DMS 273 treated with DMSO at 0.1 percent for 48 hours (cell line): ENCODE measurements at regions not wholly inside any gene's neighbourhood (a gene's known extent, or its start where the extent isn't known, plus 50 kb on each side); places are given as distances from the start of the nearest gene placed in this dataset.
"Not testable (repeated sequence)": the region's sequence is repeated elsewhere in the genome, so short reads cannot be mapped to it uniquely, and the experiment has no call there.

Source experiments
- DNase-seq: peaks from one replicate; lab custom pipeline; 2025; lab: John Stamatoyannopoulos, UW

DNA sequence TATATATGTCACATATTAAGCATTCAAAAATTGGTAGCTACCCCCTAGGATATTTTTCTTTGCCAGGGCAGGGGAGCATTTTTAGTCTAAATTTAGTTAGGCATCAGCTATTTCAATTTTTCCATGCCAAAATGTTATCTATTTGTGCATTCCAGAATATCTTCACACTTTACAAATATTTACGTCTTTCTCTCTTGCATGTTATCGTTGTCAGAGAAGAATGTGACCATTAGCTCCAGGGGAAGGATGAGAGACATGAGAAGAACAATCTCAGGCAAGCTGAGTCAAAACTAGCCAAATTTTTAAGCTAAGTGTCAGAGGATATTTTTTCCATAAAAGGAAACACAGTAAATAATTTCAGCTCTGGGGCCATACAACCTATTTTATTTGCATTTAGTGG, 885.0 kb upstream of the EPHA5 start:
- no peak for DNase-seq

GRCh38 chr4:66554826-66555225, 884.5 kb upstream of the EPHA5 start:
- no peak for DNase-seq

GRCh38 chr4:66545301-66545700, 875.0 kb upstream of the EPHA5 start:
- not testable (repeated sequence) for DNase-seq

DNA sequence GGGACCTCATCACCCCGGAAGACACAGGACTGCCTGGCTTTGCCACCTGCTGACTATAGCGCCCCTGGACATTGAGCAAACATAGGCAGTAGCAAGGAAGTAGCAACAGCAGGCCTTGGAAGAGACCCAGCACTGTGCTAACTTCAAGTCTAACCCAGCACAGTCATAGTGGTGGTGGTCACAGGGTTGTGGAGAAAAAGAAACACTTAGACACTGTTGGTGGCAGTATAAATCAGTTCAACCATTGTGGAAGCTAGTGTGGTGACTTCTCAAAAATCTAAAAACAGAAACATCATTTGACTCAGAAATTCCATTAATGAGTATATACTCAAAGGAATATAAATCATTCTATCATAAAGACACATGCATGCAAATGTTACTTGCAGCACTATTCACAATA, 874.0 kb upstream of the EPHA5 start:
- no peak for DNase-seq

DNA sequence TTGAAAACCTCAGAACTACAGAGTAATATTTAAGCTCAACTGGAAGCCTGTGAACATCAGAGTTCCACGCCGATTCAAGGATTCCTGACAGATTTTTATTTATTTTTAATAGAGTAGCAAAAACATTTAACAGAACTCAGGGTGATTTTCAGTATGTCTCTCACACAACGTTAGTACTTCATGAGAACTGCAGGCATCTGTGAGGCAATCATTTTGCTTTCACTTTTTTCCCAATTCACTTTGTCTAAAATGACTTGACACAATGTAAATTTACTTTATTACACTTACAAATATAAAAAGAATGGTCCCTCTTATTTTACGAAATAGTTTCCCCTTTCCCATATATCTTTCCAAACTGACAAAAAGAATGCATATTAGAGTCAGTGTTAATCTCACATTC, 869.5 kb upstream of the EPHA5 start:
- no peak for DNase-seq

- no peak for DNase-seq
Measured at GRCh38 chr4:66524781-66525180, 854.5 kb upstream of the EPHA5 start.

DNA sequence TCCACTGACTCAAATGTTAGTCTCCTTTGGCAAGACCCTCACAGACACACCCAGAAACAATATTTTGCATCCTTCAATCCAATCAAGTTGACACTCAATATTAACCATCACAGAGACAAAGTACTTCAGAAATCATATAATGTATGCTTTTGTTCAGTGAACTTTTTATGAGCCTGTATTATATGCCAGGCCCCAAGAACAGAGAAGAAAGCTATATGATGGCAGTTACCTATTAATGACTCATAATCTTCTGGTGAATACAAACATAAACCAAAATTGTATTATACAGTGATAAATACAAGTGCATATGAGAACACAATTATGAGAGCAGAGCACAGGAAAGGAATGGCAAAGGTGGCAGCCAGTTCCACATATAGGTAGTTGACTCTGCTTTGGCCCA, 852.0 kb upstream of the EPHA5 start:
- no peak for DNase-seq

GRCh38 chr4:66516940-66517339, 846.7 kb upstream of the EPHA5 start:
- no peak for DNase-seq

DNA sequence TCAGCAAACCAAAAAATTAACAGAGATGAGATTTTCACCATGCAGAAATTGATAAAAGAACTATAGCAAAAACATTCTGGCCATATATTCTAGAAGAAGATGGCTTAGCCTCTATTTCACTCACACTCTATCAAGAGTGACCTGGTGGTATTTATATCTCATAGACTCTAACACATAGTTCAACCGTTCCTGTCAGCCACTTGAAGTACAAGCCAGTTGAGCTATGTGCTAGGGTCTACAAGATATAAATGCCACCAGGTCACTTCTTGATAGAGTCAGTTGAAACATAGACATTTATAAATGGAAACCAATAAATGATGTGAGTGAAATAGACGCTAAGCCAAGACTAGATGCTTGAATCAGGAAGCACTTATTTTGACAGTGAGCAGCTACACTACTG, 836.7 kb upstream of the EPHA5 start:
- DNase-seq: no peak

DNA sequence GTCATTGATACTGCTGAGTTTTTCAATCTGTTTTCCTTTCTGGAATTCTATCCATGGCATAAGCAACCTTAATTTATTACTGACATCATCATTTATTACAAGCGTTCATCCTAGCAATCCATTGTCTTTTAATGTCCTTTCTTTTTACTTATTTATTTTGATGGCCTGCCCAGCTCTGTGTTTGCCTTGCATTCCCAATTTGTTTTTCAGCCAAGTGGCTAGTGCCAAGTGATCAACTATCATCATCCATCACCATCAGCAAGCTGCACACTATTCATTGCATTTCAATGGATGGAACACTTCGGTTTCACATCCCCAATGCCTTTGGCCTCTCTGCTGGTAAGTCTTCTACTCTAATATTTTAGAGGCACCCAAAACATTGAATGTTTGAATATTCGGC, 831.7 kb upstream of the EPHA5 start:
- no peak for DNase-seq

DNA sequence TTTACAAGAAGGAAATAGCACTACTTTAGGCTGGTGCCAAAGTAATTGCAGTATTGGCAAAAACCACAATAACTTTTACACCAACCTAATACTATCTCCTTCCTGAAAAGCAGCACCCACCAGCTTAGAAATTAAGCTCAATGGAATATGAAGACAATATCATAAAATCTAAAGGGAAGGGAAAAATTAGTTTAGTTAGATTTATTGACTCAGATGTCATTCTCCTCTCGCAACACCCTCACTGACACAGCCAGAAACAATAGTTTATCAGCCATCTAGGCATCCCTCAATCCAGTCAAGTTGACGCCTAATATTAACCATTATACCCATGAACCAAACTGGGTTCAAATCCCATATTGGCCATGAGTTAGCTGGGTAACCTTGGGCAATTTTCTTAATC, 820.4 kb upstream of the EPHA5 start:
- no peak for DNase-seq

DNA sequence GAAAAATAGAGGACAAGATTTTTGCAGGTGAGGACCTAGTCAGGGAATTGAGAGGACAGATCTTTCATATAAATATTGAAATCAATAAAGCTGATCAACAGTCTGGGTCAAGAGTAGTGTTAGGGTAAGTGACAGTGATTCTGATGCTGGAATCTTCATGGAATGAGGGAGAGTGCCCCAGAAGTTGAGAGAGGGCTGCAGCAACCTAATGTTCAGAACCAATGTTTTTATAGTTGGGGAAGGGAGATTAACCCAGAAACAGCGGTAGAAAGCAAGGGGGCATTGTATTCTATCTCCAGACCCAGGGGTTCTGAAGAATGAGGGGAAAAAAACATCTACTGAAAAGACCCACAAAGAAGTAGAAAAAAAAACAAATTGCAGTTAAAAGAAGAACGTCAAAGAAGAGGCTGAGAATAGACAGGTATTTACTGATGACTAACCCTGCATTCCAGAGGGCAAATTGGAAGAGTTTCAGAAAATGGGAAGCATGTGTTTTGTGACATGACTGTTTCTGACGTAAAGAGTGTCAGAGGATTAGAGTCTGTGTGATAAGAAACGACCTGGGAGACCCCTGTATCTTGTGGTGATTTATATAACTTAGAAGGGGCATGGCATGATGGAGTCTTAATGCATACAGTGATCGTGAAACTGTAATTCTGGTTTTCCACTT, 819.6 kb upstream of the EPHA5 start:
- DNase-seq: no peak

GRCh38 chr4:66489370-66489769, 819.1 kb upstream of the EPHA5 start:
- DNase-seq: no peak

- no peak for DNase-seq
Measured at GRCh38 chr4:66486068-66486467, 815.8 kb upstream of the EPHA5 start.

GRCh38 chr4:66482186-66482585, 811.9 kb upstream of the EPHA5 start:
- DNase-seq: no peak

DNA sequence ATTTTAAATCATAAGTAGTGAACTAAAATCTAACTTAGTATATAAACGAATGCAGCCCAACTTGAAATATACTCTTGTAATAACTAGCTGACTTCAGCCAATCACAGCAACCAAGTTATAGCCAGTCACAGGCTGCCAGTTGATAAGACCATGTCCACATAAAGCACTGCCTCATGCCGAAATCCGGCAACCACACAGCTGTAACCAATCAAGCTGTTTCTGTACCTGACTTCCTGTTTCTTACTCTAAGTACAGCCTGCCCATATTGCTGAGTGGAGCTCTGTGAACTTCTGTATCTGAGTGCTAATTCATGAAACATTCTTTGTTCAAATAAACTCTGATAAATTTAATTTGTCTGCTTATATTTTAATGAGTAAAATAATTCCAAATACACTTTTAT, 805.3 kb upstream of the EPHA5 start:
- DNase-seq: no peak

DNA sequence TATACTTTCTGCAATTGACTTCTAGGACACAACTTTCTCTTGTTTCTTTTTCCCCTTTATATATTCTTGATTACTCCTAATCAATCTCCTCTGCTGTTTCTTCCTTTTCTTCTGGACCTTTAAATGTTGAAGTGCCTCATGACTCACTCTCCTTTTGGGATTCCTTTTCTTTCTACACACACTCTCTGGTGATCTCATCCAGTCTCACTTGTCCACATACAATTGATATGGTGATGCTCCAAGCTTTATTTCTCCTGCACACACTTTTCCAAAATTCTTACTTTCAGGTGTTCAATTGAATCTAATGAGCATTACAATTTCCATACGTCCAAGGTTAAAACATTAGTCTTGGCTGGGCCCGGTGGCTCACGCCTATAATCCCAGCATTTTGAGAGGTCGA, 794.8 kb upstream of the EPHA5 start:
- no peak for DNase-seq

GRCh38 chr4:66462890-66463289, 792.6 kb upstream of the EPHA5 start:
- not testable (repeated sequence) for DNase-seq

GRCh38 chr4:66451741-66452140, 781.5 kb upstream of the EPHA5 start:
- no peak for DNase-seq

DNA sequence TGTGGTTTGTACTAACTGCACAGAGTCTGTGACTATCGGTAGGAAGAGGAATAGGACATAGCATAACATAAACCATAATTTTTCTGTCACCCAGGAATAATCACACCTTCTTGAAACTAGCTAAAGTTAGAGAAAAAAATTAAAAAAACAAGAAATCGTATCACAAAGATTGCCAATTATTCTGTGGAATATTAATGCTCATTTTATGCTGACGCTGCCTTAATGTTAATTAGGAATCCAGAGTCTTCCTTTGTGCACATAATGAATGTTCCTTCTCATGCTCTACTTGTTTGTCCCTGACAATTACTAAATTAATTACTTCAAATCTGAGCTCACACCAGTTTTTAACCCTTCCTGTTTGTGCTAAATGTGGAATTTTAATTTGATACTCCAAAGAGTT, 772.7 kb upstream of the EPHA5 start:
- no peak for DNase-seq

DNA sequence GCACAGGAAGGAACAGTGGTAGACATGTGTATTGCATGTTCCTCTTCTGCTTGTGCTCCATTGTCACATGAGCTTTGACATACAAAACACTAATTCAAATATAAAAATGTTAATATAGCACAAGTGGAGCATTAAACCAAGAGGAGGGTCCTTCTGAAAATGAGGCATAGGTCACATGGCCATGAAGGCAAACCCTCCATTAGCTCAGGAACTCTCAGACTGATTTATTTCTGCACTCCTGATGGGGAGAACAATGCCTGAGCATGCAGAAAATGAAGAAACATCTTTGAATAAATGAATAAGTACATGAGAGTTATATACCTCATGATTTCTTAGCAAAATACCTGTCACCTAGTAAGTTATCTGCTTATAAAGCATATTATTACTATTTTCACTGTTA, 769.2 kb upstream of the EPHA5 start:
- no peak for DNase-seq

DNA sequence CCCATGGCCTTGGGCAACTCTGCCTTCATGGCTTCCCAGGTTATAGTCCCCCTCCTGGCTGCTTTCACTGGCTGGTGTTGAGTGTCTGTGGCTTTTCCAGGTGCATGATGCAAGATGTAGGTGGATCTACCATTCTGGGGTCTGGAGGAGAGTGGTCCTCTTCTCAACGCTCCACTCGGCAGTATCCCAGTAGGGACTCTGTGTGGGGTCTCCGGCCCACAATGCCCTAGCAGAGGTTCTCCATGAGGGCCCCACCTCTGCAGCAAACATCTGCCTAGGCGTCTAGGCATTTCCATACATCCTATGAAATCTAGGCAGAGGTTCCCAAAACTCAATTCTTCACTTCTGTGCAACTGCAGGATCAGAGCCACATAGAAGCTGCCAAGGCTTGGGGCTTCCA, 763.4 kb upstream of the EPHA5 start:
- DNase-seq: no peak

GRCh38 chr4:66430856-66431255, 760.6 kb upstream of the EPHA5 start:
- DNase-seq: no peak

DNA sequence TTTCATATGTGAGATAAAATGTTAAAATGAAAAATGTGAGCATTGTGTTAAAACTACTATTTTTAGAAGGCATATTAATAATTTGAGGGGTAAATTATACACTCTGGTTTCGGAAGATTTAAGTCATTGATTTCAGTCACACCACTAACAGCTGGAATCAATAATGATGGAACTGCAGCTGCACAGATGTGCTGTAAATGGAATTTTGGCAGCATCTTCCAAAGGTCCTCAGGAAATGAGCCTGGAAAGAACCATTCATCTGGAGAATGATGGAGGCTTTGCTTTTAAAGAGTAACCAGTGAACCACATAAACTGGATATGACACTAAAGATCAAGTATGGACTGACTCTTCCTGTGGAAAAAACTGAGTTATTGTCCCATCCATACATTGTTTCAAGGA, 759.0 kb upstream of the EPHA5 start:
- no peak for DNase-seq

GRCh38 chr4:66416425-66416824, 746.1 kb upstream of the EPHA5 start:
- DNase-seq: no peak
